ENCODE measurements at regions not wholly inside any gene's neighbourhood (a gene's known extent, or its start where the extent isn't known, plus 50 kb on each side); places are given as distances from the start of the nearest gene placed in this dataset.

DNA sequence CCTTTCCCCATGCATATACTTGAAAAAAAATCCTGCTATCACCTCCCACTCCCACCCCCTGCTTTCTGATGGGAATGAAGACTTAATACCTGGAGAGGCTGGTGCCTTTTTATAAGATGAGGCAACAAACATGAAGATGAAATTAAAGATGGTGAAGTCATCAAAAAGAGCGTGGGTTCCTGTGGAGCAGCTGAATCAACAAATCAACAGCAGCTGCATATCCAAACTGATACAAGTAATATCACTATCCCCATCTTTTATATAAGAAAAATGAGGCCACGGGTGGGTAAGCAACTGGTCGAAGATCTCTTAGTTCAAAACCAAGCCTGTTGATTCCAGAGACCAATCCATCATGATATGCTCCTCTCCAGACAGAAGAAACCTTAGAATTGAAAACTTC is 268.5 kb downstream of the ENC1 start:
- TF ChIP-seq ZNF121 (tag by site-specific recombination; IDR thresholded peaks at IDR 0.05): no peak
- no peak for TF ChIP-seq KLF10 (tag by site-specific recombination; IDR thresholded peaks at IDR 0.05)
- TF ChIP-seq, protein P1, sequence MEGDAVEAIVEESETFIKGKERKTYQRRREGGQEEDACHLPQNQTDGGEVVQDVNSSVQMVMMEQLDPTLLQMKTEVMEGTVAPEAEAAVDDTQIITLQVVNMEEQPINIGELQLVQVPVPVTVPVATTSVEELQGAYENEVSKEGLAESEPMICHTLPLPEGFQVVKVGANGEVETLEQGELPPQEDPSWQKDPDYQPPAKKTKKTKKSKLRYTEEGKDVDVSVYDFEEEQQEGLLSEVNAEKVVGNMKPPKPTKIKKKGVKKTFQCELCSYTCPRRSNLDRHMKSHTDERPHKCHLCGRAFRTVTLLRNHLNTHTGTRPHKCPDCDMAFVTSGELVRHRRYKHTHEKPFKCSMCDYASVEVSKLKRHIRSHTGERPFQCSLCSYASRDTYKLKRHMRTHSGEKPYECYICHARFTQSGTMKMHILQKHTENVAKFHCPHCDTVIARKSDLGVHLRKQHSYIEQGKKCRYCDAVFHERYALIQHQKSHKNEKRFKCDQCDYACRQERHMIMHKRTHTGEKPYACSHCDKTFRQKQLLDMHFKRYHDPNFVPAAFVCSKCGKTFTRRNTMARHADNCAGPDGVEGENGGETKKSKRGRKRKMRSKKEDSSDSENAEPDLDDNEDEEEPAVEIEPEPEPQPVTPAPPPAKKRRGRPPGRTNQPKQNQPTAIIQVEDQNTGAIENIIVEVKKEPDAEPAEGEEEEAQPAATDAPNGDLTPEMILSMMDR (tag by site-specific recombination; IDR thresholded peaks at IDR 0.05): no peak
- TF ChIP-seq ZBTB7A (tag by site-specific recombination; IDR thresholded peaks at IDR 0.05; ENCODE audit: low read depth): no peak
- TF ChIP-seq, protein P2, sequence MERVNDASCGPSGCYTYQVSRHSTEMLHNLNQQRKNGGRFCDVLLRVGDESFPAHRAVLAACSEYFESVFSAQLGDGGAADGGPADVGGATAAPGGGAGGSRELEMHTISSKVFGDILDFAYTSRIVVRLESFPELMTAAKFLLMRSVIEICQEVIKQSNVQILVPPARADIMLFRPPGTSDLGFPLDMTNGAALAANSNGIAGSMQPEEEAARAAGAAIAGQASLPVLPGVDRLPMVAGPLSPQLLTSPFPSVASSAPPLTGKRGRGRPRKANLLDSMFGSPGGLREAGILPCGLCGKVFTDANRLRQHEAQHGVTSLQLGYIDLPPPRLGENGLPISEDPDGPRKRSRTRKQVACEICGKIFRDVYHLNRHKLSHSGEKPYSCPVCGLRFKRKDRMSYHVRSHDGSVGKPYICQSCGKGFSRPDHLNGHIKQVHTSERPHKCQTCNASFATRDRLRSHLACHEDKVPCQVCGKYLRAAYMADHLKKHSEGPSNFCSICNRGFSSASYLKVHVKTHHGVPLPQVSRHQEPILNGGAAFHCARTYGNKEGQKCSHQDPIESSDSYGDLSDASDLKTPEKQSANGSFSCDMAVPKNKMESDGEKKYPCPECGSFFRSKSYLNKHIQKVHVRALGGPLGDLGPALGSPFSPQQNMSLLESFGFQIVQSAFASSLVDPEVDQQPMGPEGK (tag by site-specific recombination; IDR thresholded peaks at IDR 0.05): no peak
- no peak for TF ChIP-seq ZNF23 (tag by site-specific recombination; IDR thresholded peaks at IDR 0.05; ENCODE audit: borderline replicate concordance)
- TF ChIP-seq, protein P3, sequence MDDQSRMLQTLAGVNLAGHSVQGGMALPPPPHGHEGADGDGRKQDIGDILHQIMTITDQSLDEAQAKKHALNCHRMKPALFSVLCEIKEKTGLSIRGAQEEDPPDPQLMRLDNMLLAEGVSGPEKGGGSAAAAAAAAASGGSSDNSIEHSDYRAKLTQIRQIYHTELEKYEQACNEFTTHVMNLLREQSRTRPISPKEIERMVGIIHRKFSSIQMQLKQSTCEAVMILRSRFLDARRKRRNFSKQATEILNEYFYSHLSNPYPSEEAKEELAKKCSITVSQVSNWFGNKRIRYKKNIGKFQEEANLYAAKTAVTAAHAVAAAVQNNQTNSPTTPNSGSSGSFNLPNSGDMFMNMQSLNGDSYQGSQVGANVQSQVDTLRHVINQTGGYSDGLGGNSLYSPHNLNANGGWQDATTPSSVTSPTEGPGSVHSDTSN (CRISPR knock-in tag; IDR thresholded peaks at IDR 0.05): no peak
- TF ChIP-seq YY1 (tag by site-specific recombination; IDR thresholded peaks at IDR 0.05): no peak
- TF ChIP-seq ZBTB48 (tag by site-specific recombination; IDR thresholded peaks at IDR 0.05): no peak
- TF ChIP-seq, protein P4, sequence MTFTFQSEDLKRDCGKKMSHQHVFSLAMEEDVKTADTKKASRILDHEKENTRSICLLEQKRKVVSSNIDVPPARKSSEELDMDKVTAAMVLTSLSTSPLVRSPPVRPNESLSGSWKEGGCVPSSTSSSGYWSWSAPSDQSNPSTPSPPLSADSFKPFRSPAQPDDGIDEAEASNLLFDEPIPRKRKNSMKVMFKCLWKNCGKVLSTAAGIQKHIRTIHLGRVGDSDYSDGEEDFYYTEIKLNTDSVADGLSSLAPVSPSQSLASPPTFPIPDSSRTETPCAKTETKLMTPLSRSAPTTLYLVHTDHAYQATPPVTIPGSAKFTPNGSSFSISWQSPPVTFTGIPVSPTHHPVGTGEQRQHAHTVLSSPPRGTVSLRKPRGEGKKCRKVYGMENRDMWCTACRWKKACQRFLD (tag by site-specific recombination; IDR thresholded peaks at IDR 0.05): no peak
- no peak for TF ChIP-seq ZBTB1 (tag by site-specific recombination; IDR thresholded peaks at IDR 0.05)
- no peak for TF ChIP-seq ZNF114 (tag by site-specific recombination; IDR thresholded peaks at IDR 0.05)

All from HEK293 (cell line).